Stimulated activated CD4-positive, alpha-beta T cell treated with anti-CD3 and anti-CD28 coated beads, TNF-alpha, amount 100 ng/mL, for 4 hours (primary cell): ENCODE measurements at regions not wholly inside any gene's neighbourhood (a gene's known extent, or its start where the extent isn't known, plus 50 kb on each side); places are given as distances from the start of the nearest gene placed in this dataset.

Source experiments
- DNase-seq, 3 experiments: peaks; one replicate each; pipeline ENCODE4 v3.0.0-alpha.2; 2020; ENCODE audit warnings: low read depth in 3 of 3

- DNase-seq = no peak
Observed at GRCh38 chr18:66749481-66750035, 145.7 kb upstream of the CDH19 start.

DNA sequence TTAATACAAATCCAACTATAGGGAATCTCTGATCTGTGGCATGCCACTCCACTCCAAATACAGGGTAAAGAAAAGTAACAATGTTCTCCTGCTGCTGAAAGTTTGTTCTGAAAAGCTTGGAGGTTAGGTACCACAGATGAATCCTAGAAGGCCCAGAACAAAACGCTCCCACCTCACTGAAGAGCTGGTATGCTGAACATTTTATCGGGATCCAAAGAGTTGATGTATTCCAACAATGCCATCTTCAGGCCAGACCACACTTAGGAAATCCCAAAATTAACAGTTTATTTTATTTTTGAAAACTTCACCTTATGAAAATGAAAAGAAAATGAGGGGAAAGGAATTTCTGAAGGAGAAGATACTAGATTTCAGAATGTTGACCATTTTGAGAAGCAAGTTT is 145.1 kb upstream of the CDH19 start:
- no peak for DNase-seq

GRCh38 chr18:66742832-66743231 is 138.9 kb upstream of the CDH19 start:
- no peak for DNase-seq

DNA sequence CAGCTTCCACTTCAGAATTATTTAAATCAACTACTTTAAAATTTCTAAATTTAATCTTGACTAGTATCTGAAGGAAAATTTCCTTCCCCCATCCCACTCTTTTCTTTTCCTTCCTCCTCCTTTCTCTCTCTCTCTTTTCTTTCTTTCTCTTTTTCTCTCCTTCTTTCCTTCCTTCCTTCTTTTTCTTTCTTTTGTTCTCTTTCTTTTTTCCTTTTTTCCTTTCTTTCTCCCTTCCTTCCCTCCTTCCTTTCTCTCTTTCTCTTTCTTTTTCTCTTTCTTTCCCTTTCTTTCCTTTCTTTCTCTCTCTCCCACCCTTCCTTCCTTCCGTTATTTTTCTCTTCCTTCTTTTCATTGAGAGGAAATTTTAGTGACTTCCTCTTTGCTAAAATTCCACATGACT is 132.0 kb upstream of the CDH19 start:
- DNase-seq = no peak

GRCh38 chr18:66734451-66734850 is 130.6 kb upstream of the CDH19 start:
- DNase-seq = no peak

- DNase-seq = no peak
Observed at GRCh38 chr18:66731890-66732289, 128.0 kb upstream of the CDH19 start.

GRCh38 chr18:66729442-66730239 is 125.8 kb upstream of the CDH19 start:
- DNase-seq = no peak

DNA sequence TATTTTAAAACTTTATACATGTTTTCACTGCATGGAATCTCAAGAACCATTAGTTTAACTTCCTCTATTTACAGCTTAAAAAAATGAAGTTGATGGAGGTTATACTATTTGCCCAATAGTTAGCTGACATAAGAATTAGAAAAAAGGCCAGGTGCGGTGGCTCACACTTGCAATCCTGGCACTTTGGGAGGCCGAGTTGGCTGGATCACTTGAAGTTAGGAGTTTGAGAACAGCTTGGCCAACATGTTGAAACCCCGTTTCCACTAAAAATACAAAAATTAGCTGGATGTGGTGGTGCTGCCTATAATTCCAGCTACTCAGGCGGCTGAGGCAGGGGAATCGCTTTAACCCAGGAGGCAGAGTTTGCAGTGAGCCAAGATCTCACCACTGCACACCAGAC is 125.1 kb upstream of the CDH19 start:
- no peak for DNase-seq

DNA sequence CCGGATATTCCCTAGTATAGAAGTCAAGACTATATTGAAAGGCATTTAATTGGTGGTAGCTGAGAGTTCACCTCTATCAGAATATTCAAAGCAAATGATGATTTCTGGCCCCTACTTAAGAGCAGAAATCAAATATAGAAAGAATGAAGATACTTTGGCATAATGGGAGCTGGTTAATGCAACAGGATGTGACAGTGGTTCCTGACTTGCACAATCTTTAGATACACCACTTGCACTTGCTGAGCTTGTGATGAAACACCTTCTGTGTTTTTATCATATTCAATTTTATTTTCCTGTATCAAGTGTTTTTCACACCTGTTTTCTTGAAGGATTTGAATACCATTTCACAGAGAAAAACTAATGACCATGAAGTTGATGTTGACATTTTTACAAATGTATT is 124.1 kb upstream of the CDH19 start:
- DNase-seq = no peak

GRCh38 chr18:66724664-66725356 is 120.9 kb upstream of the CDH19 start:
- DNase-seq = no peak

- no peak for DNase-seq
Observed at GRCh38 chr18:66722671-66723070, 118.8 kb upstream of the CDH19 start.

DNA sequence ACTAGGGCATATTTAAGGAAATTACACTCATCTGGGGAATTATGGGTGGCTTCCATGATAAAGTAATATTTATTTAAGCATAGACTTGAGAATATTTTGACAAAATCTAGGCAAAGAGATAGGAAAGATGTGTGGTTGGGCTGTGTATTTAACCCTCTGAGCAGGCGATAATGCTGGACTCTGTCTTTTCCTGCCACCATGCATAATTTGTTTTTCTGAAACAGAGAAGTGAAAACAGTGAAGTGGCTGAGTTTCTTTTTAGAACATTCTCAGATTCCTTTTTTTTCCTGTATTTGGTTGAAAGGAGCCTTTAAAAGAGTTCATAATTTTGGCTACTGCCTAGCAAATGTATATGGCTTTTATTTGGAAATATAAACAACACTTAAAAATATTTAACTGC is 104.8 kb upstream of the CDH19 start:
- DNase-seq = no peak

GRCh38 chr18:66707473-66707872 is 103.6 kb upstream of the CDH19 start:
- no peak for DNase-seq

DNA sequence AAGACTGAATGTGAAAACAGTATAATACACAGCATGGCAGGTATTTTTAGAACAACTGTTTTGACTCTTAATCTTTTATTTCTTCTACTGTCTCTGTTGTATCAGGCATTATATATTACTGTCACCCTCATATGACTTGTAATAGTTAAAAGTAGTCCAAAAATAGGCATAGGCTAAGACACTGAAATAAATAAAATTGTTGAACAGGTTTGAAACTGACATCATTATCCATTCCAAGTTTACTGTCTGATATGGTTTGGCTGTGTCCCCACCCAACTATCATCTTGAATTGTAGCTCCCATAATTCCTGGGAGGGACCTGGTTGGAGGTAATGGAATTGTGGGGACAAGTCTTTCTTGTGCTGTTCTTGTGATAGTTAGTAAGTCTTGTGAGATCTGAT is 91.4 kb upstream of the CDH19 start:
- no peak for DNase-seq

- no peak for DNase-seq
Observed at GRCh38 chr18:66694852-66695251, 91.0 kb upstream of the CDH19 start.

GRCh38 chr18:66687635-66688034 is 83.7 kb upstream of the CDH19 start:
- no peak for DNase-seq

GRCh38 chr18:66682855-66683322 is 79.0 kb upstream of the CDH19 start:
- no peak for DNase-seq

DNA sequence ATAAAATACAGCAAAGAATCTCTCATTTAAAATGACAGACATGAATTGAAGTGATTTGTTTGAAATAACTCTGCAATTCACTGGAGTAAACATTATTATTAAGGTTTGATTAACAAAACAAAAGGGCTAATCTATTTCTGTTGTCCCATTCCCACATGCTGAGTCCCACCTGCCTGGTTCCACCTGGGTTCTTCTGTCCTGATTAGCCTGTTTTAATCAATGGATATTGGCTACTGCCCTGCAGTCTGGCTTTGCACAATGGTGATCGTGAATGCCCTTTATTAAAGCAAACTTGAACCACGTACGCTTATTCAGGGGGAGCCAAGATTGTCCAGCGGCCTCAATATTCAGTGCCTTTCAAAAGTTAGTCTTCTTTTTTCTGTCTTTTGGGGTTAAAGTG is 72.8 kb upstream of the CDH19 start:
- no peak for DNase-seq

DNA sequence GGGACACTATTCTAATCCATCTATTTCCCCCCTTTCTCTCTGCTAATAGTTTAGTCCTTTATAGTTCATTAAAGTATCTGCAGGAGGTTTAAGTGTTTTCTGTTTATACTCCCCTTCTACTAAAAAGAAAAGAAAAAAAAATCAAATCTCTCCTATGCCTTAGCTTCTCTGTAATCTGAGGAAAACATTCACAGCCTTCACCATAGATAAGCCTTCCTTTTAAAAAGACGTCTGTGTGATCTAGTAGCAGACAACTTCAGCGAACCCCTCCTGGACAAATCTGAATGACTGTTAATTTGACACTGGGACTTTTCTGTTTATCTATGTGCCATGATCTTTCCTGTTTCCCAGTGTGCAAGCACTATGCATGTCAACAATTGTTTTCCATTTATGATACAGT is 70.4 kb upstream of the CDH19 start:
- no peak for DNase-seq

GRCh38 chr18:66668706-66669105 is 64.8 kb upstream of the CDH19 start:
- no peak for DNase-seq

DNA sequence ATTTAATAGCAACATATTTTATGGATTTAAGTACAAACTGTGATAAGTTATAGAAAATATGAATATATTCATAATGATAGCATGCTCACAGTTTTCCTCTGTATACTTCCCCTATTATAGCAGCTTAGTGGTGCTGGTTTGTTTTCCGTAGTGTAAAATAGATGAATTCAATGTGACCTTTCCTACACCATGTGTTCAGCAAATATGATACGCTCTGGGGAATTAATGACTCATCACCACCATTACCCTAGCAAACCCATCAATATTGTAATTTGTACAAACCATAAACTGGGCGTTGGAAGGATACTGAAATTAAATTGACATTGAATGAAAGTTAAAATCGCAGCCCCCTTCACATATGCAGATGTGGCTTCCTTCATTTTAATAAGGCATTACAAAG is 58.7 kb upstream of the CDH19 start:
- no peak for DNase-seq

GRCh38 chr18:66655407-66655806 is 51.5 kb upstream of the CDH19 start:
- DNase-seq = no peak
